Type B pancreatic cell (in vitro differentiated cells): ENCODE measurements at regions not wholly inside any gene's neighbourhood (a gene's known extent, or its start where the extent isn't known, plus 50 kb on each side); places are given as distances from the start of the nearest gene placed in this dataset.
A peak's percentile ranks its signal among the peaks of the same experiment; 100 is the strongest.

Experiments used
- DNase-seq: peaks from one replicate; pipeline ENCODE4 v3.0.0; 2021; ENCODE audit warnings: mixed read lengths; ENCODE audit not compliant: unreplicated experiment; ENCODE audit errors: extremely low spot score
- H3K27ac Mint-ChIP-seq: 2 replicates; pipeline ENCODE4 v1.8.0; 2021; ENCODE audit warnings: mild to moderate bottlenecking, mixed read lengths
- H3K27me3 Mint-ChIP-seq: 2 replicates; pipeline ENCODE4 v1.8.0; 2021; ENCODE audit warnings: mixed read lengths
- H3K36me3 Mint-ChIP-seq: 2 replicates; pipeline ENCODE4 v1.8.0; 2021; ENCODE audit warnings: mixed read lengths
- H3K4me1 Mint-ChIP-seq: one replicate; pipeline ENCODE4 v1.8.0; 2021; ENCODE audit warnings: mixed read lengths; ENCODE audit not compliant: unreplicated experiment
- H3K4me3 Mint-ChIP-seq: 2 replicates; pipeline ENCODE4 v1.8.0; 2021; ENCODE audit warnings: mild to moderate bottlenecking, mixed read lengths
- H3K9me3 Mint-ChIP-seq: 2 replicates; pipeline ENCODE4 v1.8.0; 2021; ENCODE audit warnings: mixed read lengths
- TF ChIP-seq, protein P1 (sequence below): fragments of 200-600 bp; sonication (generic); conservative IDR thresholded peaks from 2 replicates; pipeline ENCODE4 v1.5.0; 2021; ENCODE audit warnings: antibody characterized with exemption, mild to moderate bottlenecking

- no peaks in the 10 kb centered on the region for H3K4me1 Mint-ChIP-seq
- no peak overlapping the region for H3K27ac Mint-ChIP-seq
- no peak for DNase-seq
- no peak overlapping the region for H3K4me3 Mint-ChIP-seq
- no peaks in the 10 kb centered on the region for H3K9me3 Mint-ChIP-seq
- H3K27me3 Mint-ChIP-seq: no peaks in the 10 kb centered on the region
- no peaks in the 10 kb centered on the region for H3K36me3 Mint-ChIP-seq
- TF ChIP-seq, protein P1, sequence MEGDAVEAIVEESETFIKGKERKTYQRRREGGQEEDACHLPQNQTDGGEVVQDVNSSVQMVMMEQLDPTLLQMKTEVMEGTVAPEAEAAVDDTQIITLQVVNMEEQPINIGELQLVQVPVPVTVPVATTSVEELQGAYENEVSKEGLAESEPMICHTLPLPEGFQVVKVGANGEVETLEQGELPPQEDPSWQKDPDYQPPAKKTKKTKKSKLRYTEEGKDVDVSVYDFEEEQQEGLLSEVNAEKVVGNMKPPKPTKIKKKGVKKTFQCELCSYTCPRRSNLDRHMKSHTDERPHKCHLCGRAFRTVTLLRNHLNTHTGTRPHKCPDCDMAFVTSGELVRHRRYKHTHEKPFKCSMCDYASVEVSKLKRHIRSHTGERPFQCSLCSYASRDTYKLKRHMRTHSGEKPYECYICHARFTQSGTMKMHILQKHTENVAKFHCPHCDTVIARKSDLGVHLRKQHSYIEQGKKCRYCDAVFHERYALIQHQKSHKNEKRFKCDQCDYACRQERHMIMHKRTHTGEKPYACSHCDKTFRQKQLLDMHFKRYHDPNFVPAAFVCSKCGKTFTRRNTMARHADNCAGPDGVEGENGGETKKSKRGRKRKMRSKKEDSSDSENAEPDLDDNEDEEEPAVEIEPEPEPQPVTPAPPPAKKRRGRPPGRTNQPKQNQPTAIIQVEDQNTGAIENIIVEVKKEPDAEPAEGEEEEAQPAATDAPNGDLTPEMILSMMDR: no peak
Observed at GRCh38 chr4:22986262-22986661, 293.5 kb downstream of the GBA3 start.

GRCh38 chr4:22984390-22984789 lies 291.7 kb downstream of the GBA3 start:
- no peaks in the 10 kb centered on the region for H3K36me3 Mint-ChIP-seq
- no peak overlapping the region for H3K27ac Mint-ChIP-seq
- no peaks in the 10 kb centered on the region for H3K4me1 Mint-ChIP-seq
- no peaks in the 10 kb centered on the region for H3K9me3 Mint-ChIP-seq
- no peak overlapping the region for H3K4me3 Mint-ChIP-seq
- TF ChIP-seq, protein P1: no peak
- DNase-seq: no peak
- no peaks in the 10 kb centered on the region for H3K27me3 Mint-ChIP-seq

DNA sequence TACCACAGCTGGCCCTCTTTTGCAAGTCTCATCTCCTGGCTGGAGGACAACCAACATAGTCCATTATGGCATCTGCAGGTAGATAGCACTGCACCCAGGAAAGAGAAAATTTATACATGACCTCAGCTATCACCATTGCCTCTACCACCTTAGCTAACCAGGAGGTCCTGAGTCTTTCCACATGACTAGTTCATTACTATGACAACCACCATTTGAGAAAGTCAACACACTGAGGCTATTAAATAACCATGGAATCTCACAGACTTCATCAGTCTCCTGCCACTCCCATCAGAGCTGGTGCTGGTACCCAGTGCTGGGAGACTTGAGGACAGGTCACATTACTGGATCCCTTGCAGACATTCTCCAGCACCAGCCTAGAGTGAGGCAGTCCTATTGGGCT lies 285.9 kb downstream of the GBA3 start:
- DNase-seq: no peak
- Mint-ChIP-seq H3K4me3 (no peak overlapping the region), H3K27me3 (no peaks in the 10 kb centered on the region), H3K36me3 (no peaks in the 10 kb centered on the region), H3K27ac (no peak overlapping the region), H3K4me1 (no peaks in the 10 kb centered on the region), H3K9me3 (peaks cover 3% of the 10 kb centered on the region)
- TF ChIP-seq, protein P1: no peak

GRCh38 chr4:22970665-22971064 lies 277.9 kb downstream of the GBA3 start:
- peaks cover 3% of the 10 kb centered on the region for H3K27me3 Mint-ChIP-seq
- H3K36me3 Mint-ChIP-seq: no peaks in the 10 kb centered on the region
- TF ChIP-seq, protein P1: peak; percentile 20
- no peak for DNase-seq
- H3K9me3 Mint-ChIP-seq: peaks cover 6% of the 10 kb centered on the region
- no peak overlapping the region for H3K27ac Mint-ChIP-seq
- H3K4me1 Mint-ChIP-seq: no peaks in the 10 kb centered on the region
- H3K4me3 Mint-ChIP-seq: no peak overlapping the region

- no peak overlapping the region for H3K4me3 Mint-ChIP-seq
- TF ChIP-seq, protein P1: no peak
- H3K36me3 Mint-ChIP-seq: no peaks in the 10 kb centered on the region
- no peak overlapping the region for H3K27ac Mint-ChIP-seq
- H3K9me3 Mint-ChIP-seq: peaks cover 6% of the 10 kb centered on the region
- H3K4me1 Mint-ChIP-seq: no peaks in the 10 kb centered on the region
- DNase-seq: no peak
- peaks cover 5% of the 10 kb centered on the region for H3K27me3 Mint-ChIP-seq
Observed at GRCh38 chr4:22969287-22969896, 276.7 kb downstream of the GBA3 start.

DNA sequence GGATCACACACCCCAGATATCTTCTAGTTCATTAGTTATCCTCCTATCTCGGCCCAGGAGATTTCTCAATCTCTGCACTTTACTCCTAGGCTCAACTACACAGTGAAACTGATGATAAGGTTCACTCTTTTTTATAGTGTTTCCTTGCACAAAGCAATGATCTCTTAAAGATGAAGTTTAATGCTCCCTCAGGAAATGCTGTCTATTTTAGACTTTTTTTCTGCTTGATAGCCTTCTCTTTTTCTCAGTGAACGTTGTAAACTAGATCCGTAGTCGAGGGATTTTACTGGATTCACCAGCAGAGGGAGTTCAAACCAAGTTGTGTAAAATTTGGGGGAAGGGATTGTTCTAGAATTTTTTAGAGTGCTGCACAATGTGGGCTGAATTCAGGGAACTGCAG lies 269.6 kb downstream of the GBA3 start:
- DNase-seq: no peak
- TF ChIP-seq, protein P1: peak; percentile 74
- Mint-ChIP-seq H3K4me1 (no peaks in the 10 kb centered on the region), H3K4me3 (no peak overlapping the region), H3K27ac (no peak overlapping the region), H3K27me3 (peaks cover 3% of the 10 kb centered on the region), H3K36me3 (no peaks in the 10 kb centered on the region), H3K9me3 (no peaks in the 10 kb centered on the region)
